ENCODE measurements at regions not wholly inside any gene's neighbourhood (a gene's known extent, or its start where the extent isn't known, plus 50 kb on each side); places are given as distances from the start of the nearest gene placed in this dataset.

- no peak for FAIRE-seq
- H3K27ac ChIP-seq (ENCODE audit: low read depth in 1 of 3, low read length in 2 of 3) = no peak overlapping the region
Measured at GRCh38 chr5:108433600-108433999, 51.7 kb upstream of the FBXL17 start.

GRCh38 chr5:108432024-108432423 lies 50.1 kb upstream of the FBXL17 start:
- Histone ChIP-seq H3K4me1 (ENCODE audit: control insufficient read depth in 3 of 3, insufficient read depth in 2 of 3, low read depth in 1 of 3, low read length in 2 of 3) (no peaks in the 10 kb centered on the region), H3K27ac (ENCODE audit: low read depth in 1 of 3, low read length in 2 of 3) (no peak overlapping the region), H3K36me3 (ENCODE audit: control insufficient read depth in 3 of 3, insufficient read depth in 2 of 3, low read depth in 1 of 3, low read length in 3 of 3) (no peaks in the 10 kb centered on the region), H3K9me3 (ENCODE audit: control insufficient read depth in 2 of 2, insufficient read depth in 1 of 2, low read depth in 1 of 2, low read length in 1 of 2) (no peaks in the 10 kb centered on the region), H3K27me3 (ENCODE audit: control insufficient read depth in 3 of 3, insufficient read depth in 3 of 3, low read length in 3 of 3) (peaks cover 0 to 2% (median 0%) of the 10 kb centered on the region in 3 donors), H3K4me3 (ENCODE audit: low read depth in 1 of 3, low read length in 3 of 3) (no peak overlapping the region)
- 82 to 90% (median 89%) methylated on average over 2 of the region's 2 CpGs for WGBS, 3 donors
- FAIRE-seq (no peak), DNase-seq (no peak)

More at GRCh38 chr5:108433600-108433999, 51.7 kb upstream of the FBXL17 start:
- DNase-seq = no peak
- H3K9me3 ChIP-seq (ENCODE audit: control insufficient read depth in 2 of 2, insufficient read depth in 1 of 2, low read depth in 1 of 2, low read length in 1 of 2) = no peaks in the 10 kb centered on the region
- no peaks in the 10 kb centered on the region for H3K4me1 ChIP-seq (ENCODE audit: control insufficient read depth in 3 of 3, insufficient read depth in 2 of 3, low read depth in 1 of 3, low read length in 2 of 3)
- WGBS, 3 donors = 66 to 87% (median 71%) methylated on average over 3 of the region's 3 CpGs
- no peak overlapping the region for H3K4me3 ChIP-seq (ENCODE audit: low read depth in 1 of 3, low read length in 3 of 3)
- peaks cover 0 to 2% (median 0%) of the 10 kb centered on the region in 3 donors for H3K27me3 ChIP-seq (ENCODE audit: control insufficient read depth in 3 of 3, insufficient read depth in 3 of 3, low read length in 3 of 3)
- H3K36me3 ChIP-seq (ENCODE audit: control insufficient read depth in 3 of 3, insufficient read depth in 2 of 3, low read depth in 1 of 3, low read length in 3 of 3) = no peaks in the 10 kb centered on the region

Data from small intestine (tissue), 7 donors.